H1 (cell line): ENCODE measurements at regions not wholly inside any gene's neighbourhood (a gene's known extent, or its start where the extent isn't known, plus 50 kb on each side); places are given as distances from the start of the nearest gene placed in this dataset.

ENCODE experiments used
- CTCF ChIA-PET: fragments of 300-600 bp; sonication (Branson Sonifier 250); formaldehyde crosslinking; loops from one replicate; lab custom pipeline; 2021; ENCODE audit not compliant: partially characterized antibody; lab: Charles Lee
- POLR2A ChIA-PET: fragments of 300-600 bp; sonication (Branson Sonifier 250); formaldehyde crosslinking; loops from one replicate; lab custom pipeline; 2021; ENCODE audit warnings: inconsistent platforms; ENCODE audit not compliant: partially characterized antibody; lab: Charles Lee
- DNase-seq, 2 experiments: peaks; one replicate each; pipeline versions ENCODE4 v3.0.0 to v3.0.0-alpha.2; 2010 to 2022; ENCODE audit warnings: low spot score in 2 of 2, low read depth in 1 of 2, mixed read lengths in 1 of 2
- FAIRE-seq: peaks from 2 replicates; lab custom pipeline; 2011; peaks lifted over from hg19 to GRCh38; lab: Jason Lieb, UNC
- H2AFZ ChIP-seq: 2 replicates; pipeline ENCODE4 v1.8.1; 2012; ENCODE audit warnings: low read length, inconsistent platforms
- H2AK5ac ChIP-seq: 2 replicates; pipeline ENCODE4 v1.6.1; 2013; ENCODE audit warnings: low read depth, low read length
- H2BK120ac ChIP-seq: replicated peaks from 2 replicates; pipeline ENCODE3; 2013; ENCODE audit warnings: low read depth, low read length, inconsistent platforms
- H2BK12ac ChIP-seq: 2 replicates; pipeline ENCODE4 v1.6.1; 2013; ENCODE audit warnings: low read depth, low read length
- H2BK15ac ChIP-seq: 2 replicates; pipeline ENCODE4 v1.6.1; 2013; ENCODE audit warnings: low read length
- H2BK20ac ChIP-seq: 2 replicates; pipeline ENCODE4 v1.6.1; 2013; ENCODE audit warnings: low read length
- H2BK5ac ChIP-seq: 2 replicates; pipeline ENCODE4 v1.6.1; 2013; ENCODE audit warnings: low read depth, low read length
- H3K14ac ChIP-seq: 2 replicates; pipeline ENCODE4 v1.6.1; 2013; ENCODE audit warnings: inconsistent platforms; ENCODE audit not compliant: insufficient read length
- H3K18ac ChIP-seq: 2 replicates; pipeline ENCODE4 v1.6.1; 2013; ENCODE audit warnings: low read length; ENCODE audit errors: extremely low read depth
- H3K23ac ChIP-seq: 2 replicates; pipeline ENCODE4 v1.6.1; 2013; ENCODE audit warnings: inconsistent platforms; ENCODE audit not compliant: insufficient read length
- H3K23me2 ChIP-seq: 2 replicates; pipeline ENCODE4 v1.6.1; 2013; ENCODE audit warnings: low read depth, low read length
- H3K27ac ChIP-seq: 2 replicates; pipeline ENCODE4 v1.6.1; 2011; ENCODE audit warnings: low read depth, low read length, inconsistent platforms
- H3K27me3 ChIP-seq, 4 experiments: replicated peaks in 1 of 4; 1 replicate in 1 of 4; 2 replicates in 3 of 4; pipeline versions ENCODE4 v1.6.1 to v1.8.1; 2011 to 2013; ENCODE audit warnings: low read length in 3 of 4, mild to moderate bottlenecking in 3 of 4, inconsistent platforms in 2 of 4, mixed read lengths in 2 of 4, moderate library complexity in 1 of 4; ENCODE audit not compliant: control insufficient read depth in 3 of 4, insufficient read depth in 3 of 4; ENCODE audit errors: extremely low read depth in 1 of 4
- H3K36me3 ChIP-seq, 4 experiments: 2 replicates each; pipeline versions ENCODE4 v1.6.1 to v1.8.1; 2011 to 2013; ENCODE audit warnings: mild to moderate bottlenecking in 4 of 4, low read length in 3 of 4, moderate library complexity in 2 of 4, control low read depth in 1 of 4, inconsistent platforms in 1 of 4; ENCODE audit not compliant: insufficient read depth in 4 of 4, control insufficient read depth in 2 of 4
- H3K4ac ChIP-seq: replicated peaks from 2 replicates; pipeline ENCODE3; 2013; ENCODE audit warnings: low read length, low read depth, mixed read lengths, inconsistent platforms; ENCODE audit not compliant: insufficient read length
- H3K4me1 ChIP-seq, 4 experiments: replicated peaks in 1 of 4; 1 replicate in 1 of 4; 2 replicates in 3 of 4; pipeline versions ENCODE4 v1.6.1 to v1.8.1; 2011 to 2013; ENCODE audit warnings: low read length in 3 of 4, inconsistent platforms in 2 of 4, mixed read lengths in 1 of 4; ENCODE audit not compliant: insufficient read depth in 4 of 4, control insufficient read depth in 3 of 4
- H3K4me2 ChIP-seq, 2 experiments: 2 replicates each; pipeline versions ENCODE4 v1.6.1 to v1.8.1; 2011 to 2013; ENCODE audit warnings: low read depth in 2 of 2, low read length in 2 of 2, control low read depth in 1 of 2, inconsistent platforms in 1 of 2, mild to moderate bottlenecking in 1 of 2; ENCODE audit not compliant: insufficient read depth in 1 of 2
- H3K4me3 ChIP-seq, 4 experiments: fragments of 200-600, 300-600 bp in 1 of 4; sonication (generic), shearing (Covaris generic), sonication (Bioruptor Twin) in 1 of 4; 2 replicates each; pipeline versions ENCODE4 v1.5.1 to v1.8.1; 2011 to 2016; ENCODE audit warnings: low read length in 4 of 4, low read depth in 3 of 4, control low read depth in 2 of 4, inconsistent platforms in 2 of 4, mild to moderate bottlenecking in 2 of 4, mixed read lengths in 1 of 4, moderate library complexity in 1 of 4; ENCODE audit not compliant: insufficient read depth in 2 of 4; ENCODE audit errors: extremely low read depth in 1 of 4
- H3K56ac ChIP-seq: replicated peaks from 2 replicates; pipeline ENCODE3; 2013; ENCODE audit warnings: low read depth, mild to moderate bottlenecking, mixed read lengths, low read length, inconsistent platforms; ENCODE audit not compliant: insufficient read length
- H3K79me1 ChIP-seq: 2 replicates; pipeline ENCODE4 v1.6.1; 2013; ENCODE audit warnings: low read depth, low read length, control low read depth
- H3K79me2 ChIP-seq, 2 experiments: 2 replicates each; pipeline versions ENCODE4 v1.6.1 to v1.8.1; 2012 to 2013; ENCODE audit warnings: low read length in 2 of 2, mild to moderate bottlenecking in 2 of 2, inconsistent platforms in 1 of 2; ENCODE audit not compliant: insufficient read depth in 2 of 2, control insufficient read depth in 1 of 2
- H3K9ac ChIP-seq, 4 experiments: replicated peaks in 1 of 4; 1 replicate in 1 of 4; 2 replicates in 3 of 4; pipeline versions ENCODE4 v1.6.1 to v1.8.1; 2011 to 2013; ENCODE audit warnings: low read depth in 3 of 4, low read length in 3 of 4, control low read depth in 2 of 4, mild to moderate bottlenecking in 2 of 4, moderate library complexity in 2 of 4, inconsistent platforms in 1 of 4; ENCODE audit errors: extremely low read depth in 1 of 4
- H3K9me3 ChIP-seq, 2 experiments: 2 replicates each; pipeline versions ENCODE4 v1.6.1 to v1.8.1; 2012 to 2013; ENCODE audit warnings: mild to moderate bottlenecking in 2 of 2, moderate library complexity in 2 of 2, control low read depth in 1 of 2, inconsistent platforms in 1 of 2, low read depth in 1 of 2, low read length in 1 of 2, mixed read lengths in 1 of 2; ENCODE audit not compliant: insufficient read depth in 2 of 2
- H4K20me1 ChIP-seq, 2 experiments: replicated peaks in 1 of 2; 2 replicates each; pipeline versions ENCODE3 to v1.8.1; 2011 to 2013; ENCODE audit warnings: inconsistent platforms in 2 of 2, low read length in 2 of 2, mild to moderate bottlenecking in 1 of 2; ENCODE audit not compliant: insufficient read depth in 2 of 2, control insufficient read depth in 1 of 2
- H4K5ac ChIP-seq: 2 replicates; pipeline ENCODE4 v1.6.1; 2013; ENCODE audit warnings: low read length, low read depth, mixed read lengths, inconsistent platforms; ENCODE audit not compliant: insufficient read length
- H4K8ac ChIP-seq: 2 replicates; pipeline ENCODE4 v1.8.0; 2013; ENCODE audit warnings: mild to moderate bottlenecking, moderate library complexity, low read length, inconsistent platforms; ENCODE audit not compliant: insufficient read depth; ENCODE audit errors: extremely low read depth
- H4K91ac ChIP-seq: replicated peaks from 2 replicates; pipeline ENCODE3; 2013; ENCODE audit warnings: low read length, mixed read lengths, inconsistent platforms; ENCODE audit not compliant: insufficient read length
- BACH1 ChIP-seq: IDR thresholded peaks from 2 replicates; pipeline ENCODE4 v1.6.1; 2012; ENCODE audit warnings: low read length, improper control_type of control experiment
- CBX5 ChIP-seq: fragments of 300-800, 300-1000 bp; sonication (generic); IDR thresholded peaks from 2 replicates; pipeline ENCODE4 v1.7.1; 2016; ENCODE audit warnings: antibody characterized with exemption, low read length, low read depth
- CBX8 ChIP-seq: fragments of 300-800, 300-1000 bp; sonication (generic); IDR thresholded peaks from 2 replicates; pipeline ENCODE4 v1.7.1; 2016; ENCODE audit warnings: low read depth, low read length, borderline replicate concordance
- CHD2 ChIP-seq: IDR thresholded peaks from 2 replicates; pipeline ENCODE4 v1.6.1; 2012; ENCODE audit warnings: low read length, improper control_type of control experiment
- GTF2F1 ChIP-seq: IDR thresholded peaks from 2 replicates; pipeline ENCODE4 v1.6.1; 2012; ENCODE audit warnings: low read depth, low read length, improper control_type of control experiment, borderline replicate concordance
- KDM1A ChIP-seq: fragments of 200-600, 300-600 bp; sonication (generic); IDR thresholded peaks from 2 replicates; pipeline ENCODE4 v1.7.1; 2016; ENCODE audit warnings: mild to moderate bottlenecking, low read length, borderline replicate concordance
- MAFK ChIP-seq: IDR thresholded peaks from 2 replicates; pipeline ENCODE4 v1.6.1; 2012; ENCODE audit warnings: low read depth, mild to moderate bottlenecking, improper control_type of control experiment, low read length
- POLR2A ChIP-seq, 2 experiments: IDR thresholded peaks; 1 replicate in 1 of 2; 2 replicates in 1 of 2; pipeline ENCODE4 v1.6.1; 2011; ENCODE audit warnings: low read depth in 2 of 2, low read length in 2 of 2, mild to moderate bottlenecking in 2 of 2; ENCODE audit errors: control extremely low read depth in 1 of 2
- SAP30 ChIP-seq: fragments of 300-600 bp; sonication (generic); IDR thresholded peaks from 2 replicates; pipeline ENCODE4 v1.7.1; 2012; ENCODE audit warnings: low read length, moderate library complexity, mild to moderate bottlenecking, inconsistent platforms; ENCODE audit not compliant: insufficient read depth, insufficient replicate concordance
- SP2 ChIP-seq: IDR thresholded peaks from 2 replicates; pipeline ENCODE4 v1.6.1; 2012; ENCODE audit warnings: mild to moderate bottlenecking, low read length, inconsistent platforms
- SUZ12 ChIP-seq: fragments of 200-600 bp; sonication (generic); IDR thresholded peaks from 2 replicates; pipeline ENCODE4 v1.6.1; 2012; ENCODE audit warnings: mild to moderate bottlenecking, inconsistent platforms, low read length, moderate library complexity, mixed read lengths
- TAF1 ChIP-seq: IDR thresholded peaks from 2 replicates; pipeline ENCODE4 v1.6.1; 2011; ENCODE audit warnings: mild to moderate bottlenecking, low read depth, low read length
- TEAD4 ChIP-seq: IDR thresholded peaks from 2 replicates; pipeline ENCODE4 v1.6.1; 2012; ENCODE audit warnings: low read depth, low read length, inconsistent platforms, mixed read lengths
- WGBS, 2 experiments: shearing (Covaris generic) in 1 of 2; methylation state at CpG; one replicate each; pipeline versions ENCODE4 v1.1.6 to v1.1.7; 2013 to 2015; ENCODE audit warnings: low lambda C conversion rate in 2 of 2, mixed read lengths in 2 of 2, inconsistent platforms in 1 of 2, low coverage in 1 of 2, missing lambda C conversion rate in 1 of 2; ENCODE audit not compliant: insufficient replicate concordance in 2 of 2, insufficient coverage in 1 of 2, insufficient read length in 1 of 2; ENCODE audit errors: extremely low coverage in 1 of 2, missing lambda C conversion rate in 1 of 2; 5-methylcytosine and 5-hydroxymethylcytosine counted together

DNA sequence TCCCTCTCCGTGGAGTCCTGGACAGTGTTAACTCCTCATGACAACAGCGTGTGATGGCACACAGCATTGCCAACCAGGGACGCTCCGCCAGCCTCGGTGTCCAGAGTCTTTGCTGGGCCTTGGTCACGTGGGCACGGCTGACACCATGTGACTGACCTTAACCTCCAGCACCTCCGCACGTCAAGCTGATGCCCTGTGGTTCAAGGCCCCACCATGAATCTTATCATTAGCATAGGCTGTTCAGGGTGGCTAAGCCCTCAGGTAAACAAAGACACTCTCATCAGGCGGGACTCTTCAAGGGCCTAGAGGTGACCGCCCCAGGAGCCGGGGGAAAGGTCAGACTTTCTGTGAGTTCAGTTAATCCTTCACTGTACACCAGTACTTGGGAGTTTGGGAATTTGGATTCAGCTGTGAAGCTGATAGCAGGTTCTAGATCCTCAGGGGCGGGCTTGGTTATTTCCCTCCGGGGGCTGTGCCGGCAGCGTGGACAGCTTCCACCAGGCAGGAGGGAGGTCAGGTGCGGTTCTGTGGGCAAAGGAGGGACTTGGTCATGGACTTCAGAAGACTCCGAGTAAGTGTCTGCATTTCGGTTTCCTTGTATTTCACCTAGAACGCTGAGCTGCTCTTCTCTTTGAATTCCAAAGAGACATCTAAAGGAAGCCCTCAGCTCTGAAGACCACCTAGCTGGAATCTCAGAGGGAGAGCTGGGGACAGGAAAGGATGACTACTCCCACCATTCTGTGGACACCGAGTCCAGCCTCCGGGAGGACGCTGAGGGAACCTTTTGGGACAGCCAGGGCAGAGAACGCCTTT lies 195.5 kb upstream of the CIBAR2 start:
- POLR2A ChIA-PET: no interaction called here
- FAIRE-seq (no peak), DNase-seq (no peak)
- Histone ChIP-seq H3K36me3 (no peaks in the 10 kb centered on the region), H2AFZ (no peak overlapping the region), H3K4ac (no peak overlapping the region), H4K8ac (no peak overlapping the region; the same call in 1 of the 2 replicates), H3K4me1 (peaks cover 7 to 38% (median 32%) of the 10 kb centered on the region in 4 experiments), H2BK20ac (no peak overlapping the region), H4K5ac (no peak overlapping the region), H4K20me1 (no peaks in the 10 kb centered on the region), H3K79me2 (no peaks in the 10 kb centered on the region), H3K56ac (no peak overlapping the region), H3K18ac (no peak overlapping the region; the same call in 1 of the 2 replicates), H3K27ac (no peak overlapping the region), H3K4me3 (no peak overlapping the region), H2BK12ac (0 out of 2 replicates have a peak overlapping the region, but pooled peaks have one; percentile 4), H3K4me2 (no peak overlapping the region), H2AK5ac (no peak overlapping the region), H3K27me3 (0 out of 7 replicates have a peak, but pooled peaks cover 0 to 4% (median 0%) of the 10 kb centered on the region in 4 experiments), H3K79me1 (no peaks in the 10 kb centered on the region), H2BK15ac (peak overlapping the region; percentile 75; the same call in 1 of the 2 replicates), H3K23me2 (0 out of 2 replicates have a peak, but pooled peaks cover 2% of the 10 kb centered on the region), H3K9ac (no peak overlapping the region), H4K91ac (no peak overlapping the region), H3K14ac (no peak overlapping the region), H2BK5ac (no peak overlapping the region), H3K23ac (no peak overlapping the region), H2BK120ac (no peak overlapping the region), H3K9me3 (no peaks in the 10 kb centered on the region; a peak in 1 of 4 replicates)
- CTCF ChIA-PET: interaction anchor here (0.9 to 10.6 kb wide), 23 partner anchors 8 to 301 kb away, joined by 3 to 69 read pairs (median 4); no protein-coding TSS in a partner anchor
- WGBS, 2 experiments: 92% methylated on average over 24 of the region's 24 CpGs; no CpG with 5 or more reads in 1 of the 2 experiments
- no peak for TF ChIP-seq POLR2A (IDR thresholded peaks at IDR 0.05; ENCODE audit: control extremely low read depth in 1 of 2, low read depth in 2 of 2, low read length in 2 of 2)
- TF ChIP-seq BACH1: no peak
- no peak for TF ChIP-seq KDM1A
- TF ChIP-seq CBX8: no peak
- no peak for TF ChIP-seq SAP30
- no peak for TF ChIP-seq SP2
- no peak for TF ChIP-seq MAFK
- TF ChIP-seq TAF1: no peak
- TF ChIP-seq TEAD4: no peak
- no peak for TF ChIP-seq CBX5
- TF ChIP-seq GTF2F1: no peak
- TF ChIP-seq SUZ12: no peak
- no peak for TF ChIP-seq CHD2
